Activated CD4-positive, alpha-beta memory T cell treated with anti-CD3 and anti-CD28 coated beads for 36 hours (primary cell): ENCODE measurements at regions not wholly inside any gene's neighbourhood (a gene's known extent, or its start where the extent isn't known, plus 50 kb on each side); places are given as distances from the start of the nearest gene placed in this dataset.

Experiments
- CTCF ChIA-PET: fragments of 350-600 bp; sonication (Branson Sonifier 250); formaldehyde crosslinking; loops from one replicate; lab custom pipeline; 2021; ENCODE audit warnings: antibody characterized with exemption, inconsistent platforms; lab: Charles Lee
- POLR2A ChIA-PET: fragments of 350-600 bp; sonication (Branson Sonifier 250); formaldehyde crosslinking; loops from one replicate; lab custom pipeline; 2021; ENCODE audit warnings: antibody characterized with exemption; lab: Charles Lee
- DNase-seq: peaks from one replicate; pipeline ENCODE4 v3.0.0-alpha.2; 2020
- H3K27ac Mint-ChIP-seq: one replicate; pipeline ENCODE4 v1.8.0; 2021; ENCODE audit warnings: mixed read lengths
- H3K27me3 Mint-ChIP-seq: one replicate; pipeline ENCODE4 v1.8.0; 2021; ENCODE audit warnings: mixed read lengths
- H3K36me3 Mint-ChIP-seq: one replicate; pipeline ENCODE4 v1.8.0; 2021; ENCODE audit warnings: mixed read lengths
- H3K4me1 Mint-ChIP-seq: one replicate; pipeline ENCODE4 v1.8.0; 2021; ENCODE audit warnings: low read depth, mixed read lengths
- H3K4me3 Mint-ChIP-seq: one replicate; pipeline ENCODE4 v1.8.0; 2021; ENCODE audit warnings: mild to moderate bottlenecking, mixed read lengths
- H3K9me3 Mint-ChIP-seq: one replicate; pipeline ENCODE4 v1.8.0; 2021; ENCODE audit warnings: mixed read lengths
- intact Hi-C: fragments of 100-400 bp; cut with micrococcal nuclease; formaldehyde crosslinking; loops from one replicate; pipeline ENCODE4 v1.15.1; 2023

GRCh38 chr3:189507856-189508255 is 123.3 kb upstream of the TP63 start:
- intact Hi-C loops: no loop called here
- H3K27me3 Mint-ChIP-seq: peaks cover 5% of the 10 kb centered on the region
- no peaks in the 10 kb centered on the region for H3K9me3 Mint-ChIP-seq
- H3K4me3 Mint-ChIP-seq: no peak overlapping the region
- H3K27ac Mint-ChIP-seq: no peak overlapping the region
- POLR2A ChIA-PET: no interaction called here
- no peaks in the 10 kb centered on the region for H3K36me3 Mint-ChIP-seq
- peaks cover 3% of the 10 kb centered on the region for H3K4me1 Mint-ChIP-seq
- CTCF ChIA-PET: interaction anchor here (1.2 kb wide), 1 partner anchor 441 kb away, joined by 3 read pairs; no protein-coding TSS in a partner anchor
- DNase-seq: no peak

DNA sequence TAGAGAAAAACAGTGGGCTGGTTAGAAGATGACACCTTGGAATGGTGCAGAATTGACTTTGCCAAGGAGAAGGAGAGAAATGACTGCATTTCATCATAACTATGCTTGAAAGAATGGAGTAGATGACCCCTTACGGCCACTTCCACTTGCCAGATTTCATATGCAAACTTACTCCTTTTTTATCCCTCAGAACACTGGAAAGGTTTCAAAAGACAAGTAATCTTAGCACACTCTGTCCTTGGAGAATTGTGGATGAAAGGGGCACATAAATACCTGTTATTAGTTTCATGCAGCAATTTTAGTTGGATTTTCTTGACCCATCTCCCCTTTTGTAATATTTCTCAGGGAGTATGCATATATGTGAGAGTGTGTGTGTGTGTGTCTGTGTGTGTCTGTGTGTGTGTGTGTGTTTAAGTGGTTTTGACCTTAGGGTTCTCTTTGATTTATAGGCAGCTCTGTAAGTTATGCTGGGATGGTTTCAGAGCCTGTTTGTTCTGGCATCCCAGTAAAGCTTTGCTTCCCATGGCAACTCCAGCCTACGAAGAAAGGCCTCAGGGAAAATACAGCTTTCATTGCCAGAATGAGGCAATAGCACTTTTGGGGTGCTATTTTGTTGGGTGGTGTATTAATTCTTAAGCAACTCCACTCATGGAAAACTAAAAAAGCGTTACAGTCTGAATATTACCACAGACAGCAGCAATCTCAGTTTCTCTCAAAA is 122.2 kb upstream of the TP63 start:
- POLR2A ChIA-PET: no interaction called here
- H3K4me3 Mint-ChIP-seq: no peak overlapping the region
- CTCF ChIA-PET: no interaction called here
- no peak overlapping the region for H3K27ac Mint-ChIP-seq
- H3K36me3 Mint-ChIP-seq: no peaks in the 10 kb centered on the region
- no peaks in the 10 kb centered on the region for H3K4me1 Mint-ChIP-seq
- intact Hi-C loops: no loop called here
- no peaks in the 10 kb centered on the region for H3K9me3 Mint-ChIP-seq
- H3K27me3 Mint-ChIP-seq: peaks cover 5% of the 10 kb centered on the region
- DNase-seq: no peak

GRCh38 chr3:189512039-189512438 is 119.2 kb upstream of the TP63 start:
- H3K27ac Mint-ChIP-seq: no peak overlapping the region
- H3K4me1 Mint-ChIP-seq: peaks cover 4% of the 10 kb centered on the region
- intact Hi-C loops: no loop called here
- POLR2A ChIA-PET: no interaction called here
- no peak for DNase-seq
- H3K9me3 Mint-ChIP-seq: no peaks in the 10 kb centered on the region
- H3K36me3 Mint-ChIP-seq: no peaks in the 10 kb centered on the region
- CTCF ChIA-PET: interaction anchor here (1.0 to 2.0 kb wide), 3 partner anchors 239 to 438 kb away, joined by 3 to 8 read pairs (median 3); no protein-coding TSS in a partner anchor
- no peak overlapping the region for H3K4me3 Mint-ChIP-seq
- peaks cover 2% of the 10 kb centered on the region for H3K27me3 Mint-ChIP-seq

- no peak overlapping the region for H3K27ac Mint-ChIP-seq
- ChIA-PET CTCF (interaction anchor here (1.1 to 2.0 kb wide), 2 partner anchors 240 to 436 kb away, joined by 3 to 8 read pairs; no protein-coding TSS in a partner anchor), POLR2A (no interaction called here)
- peaks cover 4% of the 10 kb centered on the region for H3K4me1 Mint-ChIP-seq
- H3K4me3 Mint-ChIP-seq: no peak overlapping the region
- DNase-seq: no peak
- no peaks in the 10 kb centered on the region for H3K36me3 Mint-ChIP-seq
- H3K9me3 Mint-ChIP-seq: peaks cover 7% of the 10 kb centered on the region
- H3K27me3 Mint-ChIP-seq: no peaks in the 10 kb centered on the region
- intact Hi-C loops: no loop called here
These were observed 118.4 kb upstream of the TP63 start for GRCh38 chr3:189512821-189513220.

- H3K27me3 Mint-ChIP-seq: no peaks in the 10 kb centered on the region
- H3K36me3 Mint-ChIP-seq: peaks cover 5% of the 10 kb centered on the region
- H3K4me3 Mint-ChIP-seq: no peak overlapping the region
- peaks cover 4% of the 10 kb centered on the region for H3K4me1 Mint-ChIP-seq
- intact Hi-C loops: no loop called here
- H3K9me3 Mint-ChIP-seq: peaks cover 13% of the 10 kb centered on the region
- no peak overlapping the region for H3K27ac Mint-ChIP-seq
- POLR2A ChIA-PET: no interaction called here
- DNase-seq: no peak
- CTCF ChIA-PET: no interaction called here
These were observed 117.7 kb upstream of the TP63 start for GRCh38 chr3:189513281-189514117.

DNA sequence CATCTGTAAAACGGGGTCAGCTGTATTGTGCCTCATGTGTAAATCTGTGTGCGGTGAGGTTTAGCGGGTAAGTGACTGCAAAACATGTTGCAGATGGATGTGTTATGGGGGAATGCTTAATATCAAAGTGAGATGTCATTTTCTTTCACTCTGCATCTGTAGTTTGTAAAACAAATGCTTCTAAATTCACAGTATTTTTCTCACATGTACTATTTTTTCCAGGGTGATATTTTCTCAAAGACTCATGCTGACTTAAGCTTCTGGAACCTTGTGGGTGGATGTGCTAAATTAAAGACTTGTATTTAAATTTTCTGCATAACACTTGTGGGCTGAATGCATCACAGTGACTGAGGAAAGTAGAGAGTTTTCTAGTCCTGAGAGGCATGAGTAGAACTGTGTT is 115.2 kb upstream of the TP63 start:
- Mint-ChIP-seq H3K36me3 (peaks cover 13% of the 10 kb centered on the region), H3K27me3 (no peaks in the 10 kb centered on the region), H3K9me3 (peaks cover 25% of the 10 kb centered on the region), H3K4me1 (peaks cover 4% of the 10 kb centered on the region), H3K27ac (no peak overlapping the region), H3K4me3 (no peak overlapping the region)
- ChIA-PET CTCF (no interaction called here), POLR2A (interaction anchor here (0.9 kb wide), 1 partner anchor 13 kb away, joined by 3 read pairs; no protein-coding TSS in a partner anchor)
- no peak for DNase-seq
- intact Hi-C loops: no loop called here

DNA sequence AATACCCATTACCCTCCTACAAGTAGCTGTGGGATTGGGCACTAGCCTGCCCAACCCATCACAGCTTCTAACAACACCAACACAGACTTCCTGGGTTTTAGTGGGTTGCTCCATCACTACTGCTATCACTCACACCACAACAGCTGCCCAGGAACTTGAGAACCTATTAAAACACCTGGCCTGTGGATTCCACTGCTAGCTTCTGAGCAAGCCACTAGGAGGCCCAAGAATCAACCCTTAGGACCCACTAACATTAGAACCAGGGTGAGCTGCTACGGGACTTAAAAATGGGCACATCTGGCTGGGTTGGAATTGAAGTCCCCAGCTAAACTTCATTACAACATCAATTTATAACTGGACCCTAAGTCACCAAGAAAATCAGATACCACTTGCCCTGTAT is 113.2 kb upstream of the TP63 start:
- Mint-ChIP-seq H3K4me3 (no peak overlapping the region), H3K36me3 (peaks cover 13% of the 10 kb centered on the region), H3K4me1 (peaks cover 4% of the 10 kb centered on the region), H3K27me3 (no peaks in the 10 kb centered on the region), H3K27ac (no peak overlapping the region), H3K9me3 (peaks cover 25% of the 10 kb centered on the region)
- no peak for DNase-seq
- POLR2A ChIA-PET: no interaction called here
- CTCF ChIA-PET: interaction anchor here (0.6 kb wide), 1 partner anchor 213 kb away, joined by 3 read pairs; no protein-coding TSS in a partner anchor
- intact Hi-C loops: no loop called here

- intact Hi-C loops: no loop called here
- Mint-ChIP-seq H3K4me3 (no peak overlapping the region), H3K9me3 (peaks cover 25% of the 10 kb centered on the region), H3K36me3 (peaks cover 13% of the 10 kb centered on the region), H3K4me1 (peaks cover 4% of the 10 kb centered on the region), H3K27ac (no peak overlapping the region), H3K27me3 (no peaks in the 10 kb centered on the region)
- DNase-seq: no peak
- ChIA-PET CTCF (no interaction called here), POLR2A (no interaction called here)
These were observed 111.7 kb upstream of the TP63 start for GRCh38 chr3:189519458-189519857.

DNA sequence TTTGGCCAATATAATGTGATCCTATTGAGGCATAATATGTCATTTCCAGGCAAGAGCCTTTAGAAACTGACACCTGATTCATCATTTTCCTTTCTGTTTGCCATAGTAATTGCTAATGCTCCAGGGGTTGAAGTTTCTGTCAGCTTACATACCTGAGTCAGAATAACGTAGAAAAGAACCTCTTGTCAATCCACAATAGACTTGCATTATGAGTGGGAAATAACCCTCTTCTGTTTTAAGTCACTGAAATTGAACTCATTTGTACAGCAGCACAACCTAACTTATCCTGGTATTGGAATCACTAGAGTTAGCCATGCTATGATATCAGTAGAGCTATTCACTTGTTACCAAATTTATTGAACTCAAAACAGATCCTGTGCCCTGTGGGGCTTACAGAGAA is 101.7 kb upstream of the TP63 start:
- Mint-ChIP-seq H3K4me1 (peaks cover 23% of the 10 kb centered on the region), H3K4me3 (no peak overlapping the region), H3K27ac (peak overlapping the region; percentile 67), H3K9me3 (peaks cover 9% of the 10 kb centered on the region), H3K27me3 (peaks cover 1% of the 10 kb centered on the region), H3K36me3 (peaks cover 6% of the 10 kb centered on the region)
- intact Hi-C loops: loop anchor here (1.0 to 5.0 kb wide), 7 partner anchors 35 to 612 kb away; no protein-coding TSS in a partner anchor
- ChIA-PET CTCF (interaction anchor here (1.1 to 1.7 kb wide), 3 partner anchors 43 to 224 kb away, joined by 3 to 4 read pairs (median 4); no protein-coding TSS in a partner anchor), POLR2A (interaction anchor here (0.9 to 1.5 kb wide), 7 partner anchors 13 to 615 kb away, joined by 3 to 6 read pairs (median 4); no protein-coding TSS in a partner anchor)
- no peak for DNase-seq

DNA sequence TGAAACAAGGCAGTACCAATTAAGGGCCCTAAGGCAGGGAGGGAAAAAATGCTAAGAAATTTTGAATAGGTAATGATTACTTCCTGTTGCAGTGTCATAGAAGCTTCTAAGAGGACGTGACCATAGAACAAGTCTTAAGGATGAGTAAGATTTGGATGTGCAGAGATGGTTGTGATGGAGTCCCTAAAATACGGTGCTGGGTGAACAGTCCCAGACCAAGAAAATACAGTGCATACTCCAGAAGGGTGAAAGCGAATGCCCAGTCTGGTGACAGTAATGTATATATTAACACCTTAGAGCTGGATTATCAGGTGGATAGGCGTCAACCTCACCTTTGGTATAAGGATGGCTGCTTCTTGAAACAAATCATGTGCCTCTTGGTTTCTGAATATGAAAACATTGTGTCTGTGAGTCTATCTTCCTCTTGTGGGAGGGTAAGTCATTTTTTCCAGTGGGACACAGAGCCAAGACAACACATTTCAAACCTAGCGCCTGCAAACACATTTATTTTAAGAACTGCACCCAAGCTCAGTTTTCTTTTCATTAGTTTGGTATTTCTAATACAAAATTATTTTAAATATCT is 101.2 kb upstream of the TP63 start:
- DNase-seq: peak; percentile 10
- H3K4me3 Mint-ChIP-seq: no peak overlapping the region

DNA sequence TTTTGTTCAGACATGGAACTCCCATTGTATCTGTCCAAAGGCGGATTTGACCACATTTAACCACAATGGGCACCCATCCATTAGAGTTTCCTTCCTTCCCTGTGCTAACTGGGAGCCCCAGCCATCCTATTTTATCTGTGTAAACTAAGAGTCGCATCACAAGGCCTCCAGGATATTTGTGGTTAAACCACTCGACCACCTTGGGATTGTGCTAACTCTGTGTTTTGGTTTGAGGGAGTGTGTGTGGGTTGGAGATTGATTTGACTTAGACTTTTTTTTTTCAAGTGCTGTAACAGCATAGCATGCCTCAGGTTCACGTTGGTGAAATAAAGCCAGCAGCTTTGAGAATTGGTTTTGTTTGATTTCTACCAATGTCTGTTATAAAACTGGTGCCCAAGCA is 100.4 kb upstream of the TP63 start:
- POLR2A ChIA-PET: no interaction called here

More for the DNA sequence above, 101.2 kb upstream of the TP63 start:
- peaks cover 1% of the 10 kb centered on the region for H3K27me3 Mint-ChIP-seq
- peaks cover 4% of the 10 kb centered on the region for H3K36me3 Mint-ChIP-seq
- ChIA-PET POLR2A (interaction anchor here (0.9 to 1.5 kb wide), 7 partner anchors 14 to 616 kb away, joined by 3 to 6 read pairs (median 4); no protein-coding TSS in a partner anchor), CTCF (interaction anchor here (1.0 to 1.7 kb wide), 4 partner anchors 33 to 224 kb away, joined by 3 to 4 read pairs (median 4); no protein-coding TSS in a partner anchor)
- peaks cover 23% of the 10 kb centered on the region for H3K4me1 Mint-ChIP-seq
- peak overlapping the region; percentile 67 for H3K27ac Mint-ChIP-seq
- peaks cover 9% of the 10 kb centered on the region for H3K9me3 Mint-ChIP-seq
- intact Hi-C loops: loop anchor here (1.0 to 5.0 kb wide), 8 partner anchors 27 to 613 kb away; no protein-coding TSS in a partner anchor

More for the DNA sequence above, 100.4 kb upstream of the TP63 start:
- peaks cover 23% of the 10 kb centered on the region for H3K4me1 Mint-ChIP-seq
- H3K9me3 Mint-ChIP-seq: peaks cover 4% of the 10 kb centered on the region
- H3K4me3 Mint-ChIP-seq: no peak overlapping the region
- H3K36me3 Mint-ChIP-seq: peaks cover 3% of the 10 kb centered on the region
- intact Hi-C loops: loop anchor here (2.0 kb wide), 1 partner anchor 28 kb away; no protein-coding TSS in a partner anchor
- H3K27ac Mint-ChIP-seq: peak overlapping the region; percentile 67
- DNase-seq: peak; percentile 26
- peaks cover 1% of the 10 kb centered on the region for H3K27me3 Mint-ChIP-seq
- CTCF ChIA-PET: interaction anchor here (1.0 kb wide), 1 partner anchor 32 kb away, joined by 3 read pairs; no protein-coding TSS in a partner anchor
